SKM-1 (cell line): ENCODE measurements at regions not wholly inside any gene's neighbourhood (a gene's known extent, or its start where the extent isn't known, plus 50 kb on each side); places are given as distances from the start of the nearest gene placed in this dataset.

Experiments
- DNase-seq: peaks from one replicate; lab custom pipeline; 2025; ENCODE audit not compliant: unreplicated experiment; lab: John Stamatoyannopoulos, UW

GRCh38 chr2:6497048-6497447 lies 368.7 kb downstream of the CMPK2 start:
- no peak for DNase-seq

- no peak for DNase-seq
These were observed 366.9 kb downstream of the CMPK2 start for GRCh38 chr2:6498841-6499240.

GRCh38 chr2:6499691-6500090 lies 366.0 kb downstream of the CMPK2 start:
- no peak for DNase-seq

GRCh38 chr2:6506361-6506794 lies 359.3 kb downstream of the CMPK2 start:
- DNase-seq: no peak

GRCh38 chr2:6506859-6507258 lies 358.8 kb downstream of the CMPK2 start:
- DNase-seq: no peak

- no peak for DNase-seq
These were observed 355.2 kb downstream of the CMPK2 start for GRCh38 chr2:6510532-6510931.

GRCh38 chr2:6512589-6512988 lies 353.1 kb downstream of the CMPK2 start:
- DNase-seq: no peak

- DNase-seq: no peak
These were observed 349.0 kb downstream of the CMPK2 start for GRCh38 chr2:6516674-6517073.

GRCh38 chr2:6518361-6518760 lies 347.3 kb downstream of the CMPK2 start:
- DNase-seq: no peak

- no peak for DNase-seq
These were observed 342.2 kb downstream of the CMPK2 start for GRCh38 chr2:6523476-6523875.

GRCh38 chr2:6524691-6525474 lies 340.8 kb downstream of the CMPK2 start:
- no peak for DNase-seq

GRCh38 chr2:6525475-6525964 lies 340.2 kb downstream of the CMPK2 start:
- no peak for DNase-seq

- no peak for DNase-seq
These were observed 339.4 kb downstream of the CMPK2 start for GRCh38 chr2:6526093-6526824.

GRCh38 chr2:6531304-6531703 lies 334.4 kb downstream of the CMPK2 start:
- no peak for DNase-seq

GRCh38 chr2:6535572-6535971 lies 330.1 kb downstream of the CMPK2 start:
- DNase-seq: no peak

GRCh38 chr2:6538607-6539006 lies 327.1 kb downstream of the CMPK2 start:
- DNase-seq: no peak

- no peak for DNase-seq
These were observed 320.4 kb downstream of the CMPK2 start for GRCh38 chr2:6545336-6545735.

GRCh38 chr2:6545795-6546194 lies 319.9 kb downstream of the CMPK2 start:
- no peak for DNase-seq

GRCh38 chr2:6554466-6554865 lies 311.2 kb downstream of the CMPK2 start:
- DNase-seq: no peak

GRCh38 chr2:6556755-6557154 lies 309.0 kb downstream of the CMPK2 start:
- no peak for DNase-seq

- DNase-seq: no peak
These were observed 308.0 kb downstream of the CMPK2 start for GRCh38 chr2:6557737-6558136.

GRCh38 chr2:6562771-6563170 lies 302.9 kb downstream of the CMPK2 start:
- DNase-seq: no peak
